NCI-H1436 (cell line): ENCODE measurements at regions not wholly inside any gene's neighbourhood (a gene's known extent, or its start where the extent isn't known, plus 50 kb on each side); places are given as distances from the start of the nearest gene placed in this dataset.

Experiments used
- DNase-seq: peaks from one replicate; lab custom pipeline; 2025; lab: John Stamatoyannopoulos, UW

DNA sequence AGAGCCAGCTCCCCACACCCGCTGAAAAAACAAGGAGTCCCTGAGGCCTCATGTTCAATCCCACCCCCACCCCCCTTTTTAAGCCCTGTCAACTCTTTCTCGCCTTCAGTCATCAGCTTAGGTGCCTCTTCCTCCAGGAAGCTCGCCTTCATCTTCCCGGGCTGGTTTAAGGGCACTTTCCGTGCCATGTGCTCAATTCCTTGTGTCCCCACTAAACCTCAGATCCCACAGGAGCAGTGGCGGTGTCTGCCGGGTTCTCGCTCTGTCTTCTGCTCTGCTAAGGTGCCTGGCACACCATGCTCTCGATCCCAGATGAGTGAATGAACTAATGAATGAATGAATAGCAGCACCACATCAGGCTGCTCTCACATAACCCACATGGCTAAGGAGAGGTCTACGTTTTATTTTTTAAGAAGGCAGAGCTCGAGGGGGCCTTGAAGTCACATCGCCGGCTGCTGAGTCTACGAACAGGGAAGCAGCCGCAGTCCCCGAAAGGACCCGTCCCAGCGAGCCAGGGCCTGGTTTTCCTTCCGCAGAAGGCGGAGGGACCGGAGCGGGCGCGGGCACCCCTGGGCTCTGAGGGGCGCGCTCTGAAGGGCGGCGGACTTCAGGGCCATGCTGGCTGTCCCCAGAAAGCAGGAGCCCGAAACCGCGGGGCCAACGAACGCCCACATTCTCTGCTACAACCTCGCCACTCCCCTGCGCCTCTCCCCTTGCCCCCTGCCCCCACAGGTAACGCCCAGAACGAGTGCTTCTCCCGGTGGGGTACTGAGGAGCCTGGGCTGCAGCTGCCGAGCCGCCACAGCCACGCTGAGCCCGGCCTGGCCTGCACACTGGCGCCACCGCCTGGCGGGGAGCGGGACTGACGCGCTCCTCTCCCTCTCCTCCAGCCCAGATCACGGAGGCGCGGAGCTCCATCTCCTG, 73.4 kb upstream of the KCNMA1 start:
- peak; percentile 67 for DNase-seq

DNA sequence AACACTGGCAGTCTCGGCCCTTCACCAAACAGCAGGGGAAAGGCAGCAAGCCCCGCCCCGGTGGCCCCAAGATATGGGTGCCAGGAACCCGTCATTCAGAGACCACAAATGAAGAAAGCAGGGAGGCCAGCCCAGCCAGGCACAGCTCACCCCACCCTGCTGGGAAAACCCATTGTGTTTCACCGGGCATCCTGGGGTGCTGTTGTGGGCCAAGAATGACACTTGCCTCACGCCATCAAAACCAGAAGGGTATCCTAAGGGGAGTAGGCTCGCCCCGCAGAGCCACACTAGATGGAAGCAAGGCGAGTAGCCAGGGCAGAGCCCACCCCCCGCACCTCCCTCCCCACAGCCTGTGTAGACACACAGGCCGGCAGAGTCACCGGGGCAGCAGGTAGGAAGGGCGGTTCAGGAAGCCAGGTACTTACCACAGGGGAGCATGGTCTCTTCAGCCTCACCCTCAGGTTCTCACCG, 72.5 kb upstream of the KCNMA1 start:
- no peak for DNase-seq

DNA sequence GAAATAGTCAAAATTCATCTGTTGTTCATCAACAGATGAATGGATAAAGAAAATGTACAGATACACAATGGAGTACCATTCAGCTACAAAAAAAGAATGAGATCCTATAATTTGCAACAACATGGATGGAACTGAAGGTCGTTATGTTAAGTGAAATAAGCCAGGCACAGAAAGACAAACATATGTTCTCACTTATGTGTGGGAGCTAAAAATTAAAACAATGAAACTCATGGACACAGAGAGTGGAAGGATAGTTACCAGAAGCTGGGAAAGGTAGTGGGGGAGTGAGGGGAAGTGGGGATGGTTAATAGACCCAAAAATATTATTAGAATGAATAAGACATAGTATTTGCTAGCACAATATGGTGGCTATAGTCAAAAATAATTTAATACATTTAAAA, 70.0 kb upstream of the KCNMA1 start:
- DNase-seq: no peak

- DNase-seq: no peak
These were observed 64.6 kb upstream of the KCNMA1 start for GRCh38 chr10:77702166-77702565.

GRCh38 chr10:77700086-77700485, 62.5 kb upstream of the KCNMA1 start:
- DNase-seq: no peak

- no peak for DNase-seq
These were observed 61.6 kb upstream of the KCNMA1 start for GRCh38 chr10:77699080-77699645.

DNA sequence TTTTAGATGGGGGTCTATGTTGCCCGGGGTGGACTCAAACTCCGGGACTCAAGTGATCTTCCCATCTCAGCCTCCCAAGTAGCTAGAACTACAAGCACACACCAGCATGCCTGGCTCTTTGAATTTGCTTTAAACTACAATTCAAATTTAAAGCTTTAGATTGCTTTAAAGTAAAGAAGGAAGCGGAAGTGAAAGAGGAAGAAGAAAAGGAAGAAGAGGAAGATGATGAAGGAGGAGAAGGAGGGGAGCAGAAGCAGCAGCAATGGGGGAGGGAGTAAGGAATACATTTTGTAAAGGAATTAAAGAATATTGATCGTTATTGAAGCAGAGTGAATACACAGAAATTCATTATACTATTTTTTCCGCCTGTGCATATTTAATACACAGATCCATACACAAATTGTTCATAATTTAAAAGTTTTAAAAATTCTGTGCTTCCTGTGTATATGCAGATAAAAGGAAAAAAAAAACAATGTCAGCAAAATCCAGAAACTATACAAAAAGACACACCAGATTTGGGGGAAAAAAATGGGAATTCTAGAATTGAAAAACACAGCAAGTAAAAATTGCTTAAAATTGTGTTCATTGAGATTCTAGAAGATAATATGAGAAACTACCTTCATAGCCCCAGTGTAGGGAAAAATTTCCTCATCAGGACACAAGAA, 60.8 kb upstream of the KCNMA1 start:
- no peak for DNase-seq

- DNase-seq: no peak
These were observed 59.0 kb upstream of the KCNMA1 start for GRCh38 chr10:77696584-77696983.

DNA sequence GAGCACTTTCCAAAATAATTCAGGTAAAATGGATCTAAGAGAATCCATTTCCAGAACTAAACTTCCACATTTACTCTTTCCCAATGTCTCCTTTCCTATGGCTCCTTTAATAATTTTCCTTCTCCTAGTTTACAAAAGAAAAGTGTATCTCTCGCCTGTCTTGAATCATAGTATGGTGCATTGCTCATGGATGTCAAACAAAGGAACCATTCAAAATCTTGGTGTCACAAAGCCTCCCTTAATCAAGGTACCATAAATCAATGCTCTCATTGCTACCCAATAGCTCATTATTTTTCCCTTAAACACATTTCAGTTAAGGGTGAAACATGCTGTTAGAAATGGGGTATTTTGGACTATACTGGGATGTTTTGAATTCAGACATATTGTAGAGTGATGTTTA, 57.6 kb upstream of the KCNMA1 start:
- no peak for DNase-seq

- DNase-seq: no peak
These were observed 55.2 kb upstream of the KCNMA1 start for GRCh38 chr10:77692782-77693181.

- no peak for DNase-seq
These were observed 51.7 kb upstream of the KCNMA1 start for GRCh38 chr10:77689339-77689738.

GRCh38 chr10:77687621-77688020, 50.0 kb upstream of the KCNMA1 start:
- no peak for DNase-seq
